ENCODE measurements at regions not wholly inside any gene's neighbourhood (a gene's known extent, or its start where the extent isn't known, plus 50 kb on each side); places are given as distances from the start of the nearest gene placed in this dataset.
"Not testable (repeated sequence)": the region's sequence is repeated elsewhere in the genome, so short reads cannot be mapped to it uniquely, and the experiment has no call there.

GRCh38 chr11:98059488-98059887 is 961.3 kb upstream of the CNTN5 start:
- no peak for TF ChIP-seq CTCF (IDR thresholded peaks at IDR 0.05; ENCODE audit: control insufficient read depth, extremely low read depth, insufficient read depth)

GRCh38 chr11:98060759-98061158 is 960.0 kb upstream of the CNTN5 start:
- no peak overlapping the region for H3K4me3 ChIP-seq (ENCODE audit: low read depth, low read length)
- no peak for DNase-seq (ENCODE audit: low read depth)
- no peak for TF ChIP-seq CTCF (IDR thresholded peaks at IDR 0.05; ENCODE audit: control insufficient read depth, extremely low read depth, insufficient read depth)

More at GRCh38 chr11:98059488-98059887, 961.3 kb upstream of the CNTN5 start:
- DNase-seq (ENCODE audit: low read depth) = no peak
- H3K4me3 ChIP-seq (ENCODE audit: low read depth, low read length) = no peak overlapping the region

GRCh38 chr11:98061858-98062257 is 958.9 kb upstream of the CNTN5 start:
- no peak for TF ChIP-seq CTCF (IDR thresholded peaks at IDR 0.05; ENCODE audit: control insufficient read depth, extremely low read depth, insufficient read depth)
- no peak for DNase-seq (ENCODE audit: low read depth)
- H3K4me3 ChIP-seq (ENCODE audit: low read depth, low read length) = no peak overlapping the region

GRCh38 chr11:98062714-98063113 is 958.0 kb upstream of the CNTN5 start:
- H3K4me3 ChIP-seq (ENCODE audit: low read depth, low read length) = no peak overlapping the region
- DNase-seq (ENCODE audit: low read depth) = no peak
- TF ChIP-seq CTCF (IDR thresholded peaks at IDR 0.05; ENCODE audit: control insufficient read depth, extremely low read depth, insufficient read depth) = no peak

GRCh38 chr11:98068251-98068650 is 952.5 kb upstream of the CNTN5 start:
- H3K4me3 ChIP-seq (ENCODE audit: low read depth, low read length) = no peak overlapping the region
- DNase-seq (ENCODE audit: low read depth) = no peak
- TF ChIP-seq CTCF (IDR thresholded peaks at IDR 0.05; ENCODE audit: control insufficient read depth, extremely low read depth, insufficient read depth) = no peak

GRCh38 chr11:98069147-98069546 is 951.6 kb upstream of the CNTN5 start:
- DNase-seq (ENCODE audit: low read depth) = not testable (repeated sequence)

GRCh38 chr11:98069861-98070260 is 950.9 kb upstream of the CNTN5 start:
- no peak for DNase-seq (ENCODE audit: low read depth)
- no peak overlapping the region for H3K4me3 ChIP-seq (ENCODE audit: low read depth, low read length)
- TF ChIP-seq CTCF (IDR thresholded peaks at IDR 0.05; ENCODE audit: control insufficient read depth, extremely low read depth, insufficient read depth) = no peak

More at GRCh38 chr11:98069147-98069546, 951.6 kb upstream of the CNTN5 start:
- not testable (repeated sequence) for H3K4me3 ChIP-seq (ENCODE audit: low read depth, low read length)
